ENCODE measurements at regions not wholly inside any gene's neighbourhood (a gene's known extent, or its start where the extent isn't known, plus 50 kb on each side); places are given as distances from the start of the nearest gene placed in this dataset.
A peak's percentile ranks its signal among the peaks of the same experiment; 100 is the strongest.

GRCh38 chr1:195804547-195804946 is 803.7 kb downstream of the KCNT2 start:
- in situ Hi-C loops (cut with HindIII; ENCODE audit: low pct_unique_long_range_greater_than_20kb, low sequenced_read_pairs) = no loop called here
- peak; percentile 1 for DNase-seq (ENCODE audit: low read depth, low spot score)

- no peak for DNase-seq (ENCODE audit: low read depth, low spot score)
- in situ Hi-C loops (cut with HindIII; ENCODE audit: low pct_unique_long_range_greater_than_20kb, low sequenced_read_pairs) = no loop called here
Observed at GRCh38 chr1:195799016-195799415, 809.2 kb downstream of the KCNT2 start.

- in situ Hi-C loops (cut with HindIII; ENCODE audit: low pct_unique_long_range_greater_than_20kb, low sequenced_read_pairs) = no loop called here
- no peak for DNase-seq (ENCODE audit: low read depth, low spot score)
Observed at GRCh38 chr1:195794225-195794624, 814.0 kb downstream of the KCNT2 start.

GRCh38 chr1:195791796-195792195 is 816.4 kb downstream of the KCNT2 start:
- no peak for DNase-seq (ENCODE audit: low read depth, low spot score)
- in situ Hi-C loops (cut with HindIII; ENCODE audit: low pct_unique_long_range_greater_than_20kb, low sequenced_read_pairs) = no loop called here

GRCh38 chr1:195790514-195791168 is 817.6 kb downstream of the KCNT2 start:
- in situ Hi-C loops (cut with HindIII; ENCODE audit: low pct_unique_long_range_greater_than_20kb, low sequenced_read_pairs) = no loop called here
- DNase-seq (ENCODE audit: low read depth, low spot score) = no peak

- DNase-seq (ENCODE audit: low read depth, low spot score) = no peak
- in situ Hi-C loops (cut with HindIII; ENCODE audit: low pct_unique_long_range_greater_than_20kb, low sequenced_read_pairs) = no loop called here
Observed at GRCh38 chr1:195789321-195789720, 818.9 kb downstream of the KCNT2 start.

GRCh38 chr1:195788721-195789120 is 819.5 kb downstream of the KCNT2 start:
- in situ Hi-C loops (cut with HindIII; ENCODE audit: low pct_unique_long_range_greater_than_20kb, low sequenced_read_pairs) = no loop called here
- DNase-seq (ENCODE audit: low read depth, low spot score) = no peak

- in situ Hi-C loops (cut with HindIII; ENCODE audit: low pct_unique_long_range_greater_than_20kb, low sequenced_read_pairs) = no loop called here
- DNase-seq (ENCODE audit: low read depth, low spot score) = no peak
Observed at GRCh38 chr1:195785830-195786229, 822.4 kb downstream of the KCNT2 start.

- no peak for DNase-seq (ENCODE audit: low read depth, low spot score)
- in situ Hi-C loops (cut with HindIII; ENCODE audit: low pct_unique_long_range_greater_than_20kb, low sequenced_read_pairs) = no loop called here
Observed at GRCh38 chr1:195773931-195774330, 834.3 kb downstream of the KCNT2 start.

GRCh38 chr1:195769461-195769860 is 838.8 kb downstream of the KCNT2 start:
- no peak for DNase-seq (ENCODE audit: low read depth, low spot score)
- in situ Hi-C loops (cut with HindIII; ENCODE audit: low pct_unique_long_range_greater_than_20kb, low sequenced_read_pairs) = no loop called here

GRCh38 chr1:195768936-195769335 is 839.3 kb downstream of the KCNT2 start:
- in situ Hi-C loops (cut with HindIII; ENCODE audit: low pct_unique_long_range_greater_than_20kb, low sequenced_read_pairs) = no loop called here
- no peak for DNase-seq (ENCODE audit: low read depth, low spot score)

GRCh38 chr1:195768377-195768776 is 839.9 kb downstream of the KCNT2 start:
- in situ Hi-C loops (cut with HindIII; ENCODE audit: low pct_unique_long_range_greater_than_20kb, low sequenced_read_pairs) = no loop called here
- DNase-seq (ENCODE audit: low read depth, low spot score) = no peak

- in situ Hi-C loops (cut with HindIII; ENCODE audit: low pct_unique_long_range_greater_than_20kb, low sequenced_read_pairs) = no loop called here
- DNase-seq (ENCODE audit: low read depth, low spot score) = no peak
Observed at GRCh38 chr1:195766709-195767108, 841.5 kb downstream of the KCNT2 start.

GRCh38 chr1:195765099-195765498 is 843.1 kb downstream of the KCNT2 start:
- in situ Hi-C loops (cut with HindIII; ENCODE audit: low pct_unique_long_range_greater_than_20kb, low sequenced_read_pairs) = no loop called here
- no peak for DNase-seq (ENCODE audit: low read depth, low spot score)

- DNase-seq (ENCODE audit: low read depth, low spot score) = no peak
- in situ Hi-C loops (cut with HindIII; ENCODE audit: low pct_unique_long_range_greater_than_20kb, low sequenced_read_pairs) = no loop called here
Observed at GRCh38 chr1:195763907-195764374, 844.3 kb downstream of the KCNT2 start.

- no peak for DNase-seq (ENCODE audit: low read depth, low spot score)
- in situ Hi-C loops (cut with HindIII; ENCODE audit: low pct_unique_long_range_greater_than_20kb, low sequenced_read_pairs) = no loop called here
Observed at GRCh38 chr1:195763146-195763906, 844.9 kb downstream of the KCNT2 start.

- no peak for DNase-seq (ENCODE audit: low read depth, low spot score)
- in situ Hi-C loops (cut with HindIII; ENCODE audit: low pct_unique_long_range_greater_than_20kb, low sequenced_read_pairs) = no loop called here
Observed at GRCh38 chr1:195761104-195761503, 847.1 kb downstream of the KCNT2 start.

GRCh38 chr1:195756109-195756508 is 852.1 kb downstream of the KCNT2 start:
- in situ Hi-C loops (cut with HindIII; ENCODE audit: low pct_unique_long_range_greater_than_20kb, low sequenced_read_pairs) = no loop called here

GRCh38 chr1:195754874-195755273 is 853.4 kb downstream of the KCNT2 start:
- in situ Hi-C loops (cut with HindIII; ENCODE audit: low pct_unique_long_range_greater_than_20kb, low sequenced_read_pairs) = no loop called here
- DNase-seq (ENCODE audit: low read depth, low spot score) = no peak

More at GRCh38 chr1:195756109-195756508, 852.1 kb downstream of the KCNT2 start:
- no peak for DNase-seq (ENCODE audit: low read depth, low spot score)

Measured in SK-MEL-5 (cell line).